ENCODE measurements at regions not wholly inside any gene's neighbourhood (a gene's known extent, or its start where the extent isn't known, plus 50 kb on each side); places are given as distances from the start of the nearest gene placed in this dataset.

DNA sequence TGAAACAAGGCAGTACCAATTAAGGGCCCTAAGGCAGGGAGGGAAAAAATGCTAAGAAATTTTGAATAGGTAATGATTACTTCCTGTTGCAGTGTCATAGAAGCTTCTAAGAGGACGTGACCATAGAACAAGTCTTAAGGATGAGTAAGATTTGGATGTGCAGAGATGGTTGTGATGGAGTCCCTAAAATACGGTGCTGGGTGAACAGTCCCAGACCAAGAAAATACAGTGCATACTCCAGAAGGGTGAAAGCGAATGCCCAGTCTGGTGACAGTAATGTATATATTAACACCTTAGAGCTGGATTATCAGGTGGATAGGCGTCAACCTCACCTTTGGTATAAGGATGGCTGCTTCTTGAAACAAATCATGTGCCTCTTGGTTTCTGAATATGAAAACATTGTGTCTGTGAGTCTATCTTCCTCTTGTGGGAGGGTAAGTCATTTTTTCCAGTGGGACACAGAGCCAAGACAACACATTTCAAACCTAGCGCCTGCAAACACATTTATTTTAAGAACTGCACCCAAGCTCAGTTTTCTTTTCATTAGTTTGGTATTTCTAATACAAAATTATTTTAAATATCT, 101.2 kb upstream of the TP63 start:
- Histone ChIP-seq H3K36me3 (no peaks in the 10 kb centered on the region), H3K27me3 (replicated peaks; ENCODE audit: insufficient read depth) (no peaks in the 10 kb centered on the region), H3K9me3 (no peaks in the 10 kb centered on the region), H3K27ac (no peak overlapping the region), H3K4me1 (replicated peaks) (no peaks in the 10 kb centered on the region), H3K4me3 (no peak overlapping the region)
- intact Hi-C loops (cut with DNase I), result no loop called here
- DNase-seq (ENCODE audit: low spot score), result no peak
- WGBS, result 94% methylated on average over 5 of the region's 5 CpGs
- TF ChIP-seq, protein P1, sequence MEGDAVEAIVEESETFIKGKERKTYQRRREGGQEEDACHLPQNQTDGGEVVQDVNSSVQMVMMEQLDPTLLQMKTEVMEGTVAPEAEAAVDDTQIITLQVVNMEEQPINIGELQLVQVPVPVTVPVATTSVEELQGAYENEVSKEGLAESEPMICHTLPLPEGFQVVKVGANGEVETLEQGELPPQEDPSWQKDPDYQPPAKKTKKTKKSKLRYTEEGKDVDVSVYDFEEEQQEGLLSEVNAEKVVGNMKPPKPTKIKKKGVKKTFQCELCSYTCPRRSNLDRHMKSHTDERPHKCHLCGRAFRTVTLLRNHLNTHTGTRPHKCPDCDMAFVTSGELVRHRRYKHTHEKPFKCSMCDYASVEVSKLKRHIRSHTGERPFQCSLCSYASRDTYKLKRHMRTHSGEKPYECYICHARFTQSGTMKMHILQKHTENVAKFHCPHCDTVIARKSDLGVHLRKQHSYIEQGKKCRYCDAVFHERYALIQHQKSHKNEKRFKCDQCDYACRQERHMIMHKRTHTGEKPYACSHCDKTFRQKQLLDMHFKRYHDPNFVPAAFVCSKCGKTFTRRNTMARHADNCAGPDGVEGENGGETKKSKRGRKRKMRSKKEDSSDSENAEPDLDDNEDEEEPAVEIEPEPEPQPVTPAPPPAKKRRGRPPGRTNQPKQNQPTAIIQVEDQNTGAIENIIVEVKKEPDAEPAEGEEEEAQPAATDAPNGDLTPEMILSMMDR (IDR thresholded peaks at IDR 0.05), result no peak
- no peak for TF ChIP-seq POLR2A (IDR thresholded peaks at IDR 0.05)
- no peak for TF ChIP-seq POLR2AphosphoS5 (IDR thresholded peaks at IDR 0.05)

DNA sequence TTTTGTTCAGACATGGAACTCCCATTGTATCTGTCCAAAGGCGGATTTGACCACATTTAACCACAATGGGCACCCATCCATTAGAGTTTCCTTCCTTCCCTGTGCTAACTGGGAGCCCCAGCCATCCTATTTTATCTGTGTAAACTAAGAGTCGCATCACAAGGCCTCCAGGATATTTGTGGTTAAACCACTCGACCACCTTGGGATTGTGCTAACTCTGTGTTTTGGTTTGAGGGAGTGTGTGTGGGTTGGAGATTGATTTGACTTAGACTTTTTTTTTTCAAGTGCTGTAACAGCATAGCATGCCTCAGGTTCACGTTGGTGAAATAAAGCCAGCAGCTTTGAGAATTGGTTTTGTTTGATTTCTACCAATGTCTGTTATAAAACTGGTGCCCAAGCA, 100.4 kb upstream of the TP63 start:
- intact Hi-C loops (cut with DNase I), result no loop called here
- H3K4me1 ChIP-seq (replicated peaks), result no peaks in the 10 kb centered on the region
- 58% methylated on average over 4 of the region's 4 CpGs for WGBS
- H3K36me3 ChIP-seq, result no peaks in the 10 kb centered on the region
- TF ChIP-seq, protein P1 (IDR thresholded peaks at IDR 0.05), result no peak
- TF ChIP-seq POLR2A (IDR thresholded peaks at IDR 0.05), result no peak
- no peak overlapping the region for H3K27ac ChIP-seq
- H3K27me3 ChIP-seq (replicated peaks; ENCODE audit: insufficient read depth), result no peaks in the 10 kb centered on the region
- H3K4me3 ChIP-seq, result no peak overlapping the region
- DNase-seq (ENCODE audit: low spot score), result no peak
- no peaks in the 10 kb centered on the region for H3K9me3 ChIP-seq

DNA sequence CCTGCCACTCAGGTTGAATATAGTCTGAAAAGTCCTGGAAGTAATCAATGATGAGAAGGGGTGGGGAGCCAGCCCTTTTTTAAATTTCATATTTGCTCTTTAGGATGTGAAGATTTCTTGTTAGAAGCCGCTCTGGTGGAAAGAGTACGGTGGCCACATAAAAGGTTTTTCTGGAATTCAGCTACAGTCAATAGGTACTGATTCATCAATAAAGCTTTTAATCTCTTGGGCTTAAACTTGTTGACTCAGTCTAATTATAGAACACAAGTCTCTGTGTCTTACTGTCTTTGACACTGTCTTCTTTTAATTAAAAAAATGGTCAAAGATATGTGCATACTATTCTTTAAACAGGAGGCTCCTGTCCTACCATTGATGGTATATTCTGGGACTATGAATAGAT, 99.9 kb upstream of the TP63 start:
- H3K4me3 ChIP-seq, result no peak overlapping the region
- 81% methylated on average over 2 of the region's 2 CpGs for WGBS
- DNase-seq (ENCODE audit: low spot score), result no peak
- no peaks in the 10 kb centered on the region for H3K9me3 ChIP-seq
- no peaks in the 10 kb centered on the region for H3K4me1 ChIP-seq (replicated peaks)
- H3K27ac ChIP-seq, result no peak overlapping the region
- H3K36me3 ChIP-seq, result no peaks in the 10 kb centered on the region
- TF ChIP-seq POLR2A (IDR thresholded peaks at IDR 0.05), result no peak
- no peak for TF ChIP-seq POLR2AphosphoS5 (IDR thresholded peaks at IDR 0.05)
- TF ChIP-seq, protein P1 (IDR thresholded peaks at IDR 0.05), result no peak
- H3K27me3 ChIP-seq (replicated peaks; ENCODE audit: insufficient read depth), result no peaks in the 10 kb centered on the region
- intact Hi-C loops (cut with DNase I), result no loop called here

DNA sequence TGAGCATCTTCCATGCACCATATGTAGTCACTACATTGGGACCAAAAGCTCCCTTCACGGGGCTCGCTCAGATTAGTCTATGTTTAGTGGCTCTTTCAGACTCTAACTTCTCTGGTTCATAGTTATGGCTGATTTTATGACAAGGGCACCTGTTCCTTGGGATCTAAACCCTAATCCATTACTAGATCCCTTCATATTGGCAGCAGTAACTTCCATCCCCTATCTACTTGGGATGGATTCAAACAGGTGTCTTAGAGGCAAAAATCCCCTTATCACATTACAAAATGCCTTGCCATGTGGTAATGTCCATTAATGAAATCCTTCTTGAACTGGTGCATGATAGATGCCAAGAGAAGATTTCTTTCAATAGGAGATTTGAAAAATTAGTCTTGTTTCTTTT, 96.7 kb upstream of the TP63 start:
- H3K4me3 ChIP-seq, result no peak overlapping the region
- WGBS, result 98% methylated on average over 2 of the region's 2 CpGs
- DNase-seq (ENCODE audit: low spot score), result no peak
- TF ChIP-seq POLR2A (IDR thresholded peaks at IDR 0.05), result no peak
- no peak for TF ChIP-seq POLR2AphosphoS5 (IDR thresholded peaks at IDR 0.05)
- TF ChIP-seq, protein P1 (IDR thresholded peaks at IDR 0.05), result no peak
- H3K27me3 ChIP-seq (replicated peaks; ENCODE audit: insufficient read depth), result no peaks in the 10 kb centered on the region
- H3K36me3 ChIP-seq, result no peaks in the 10 kb centered on the region
- no peak overlapping the region for H3K27ac ChIP-seq
- intact Hi-C loops (cut with DNase I), result no loop called here
- H3K4me1 ChIP-seq (replicated peaks), result no peaks in the 10 kb centered on the region
- no peaks in the 10 kb centered on the region for H3K9me3 ChIP-seq

DNA sequence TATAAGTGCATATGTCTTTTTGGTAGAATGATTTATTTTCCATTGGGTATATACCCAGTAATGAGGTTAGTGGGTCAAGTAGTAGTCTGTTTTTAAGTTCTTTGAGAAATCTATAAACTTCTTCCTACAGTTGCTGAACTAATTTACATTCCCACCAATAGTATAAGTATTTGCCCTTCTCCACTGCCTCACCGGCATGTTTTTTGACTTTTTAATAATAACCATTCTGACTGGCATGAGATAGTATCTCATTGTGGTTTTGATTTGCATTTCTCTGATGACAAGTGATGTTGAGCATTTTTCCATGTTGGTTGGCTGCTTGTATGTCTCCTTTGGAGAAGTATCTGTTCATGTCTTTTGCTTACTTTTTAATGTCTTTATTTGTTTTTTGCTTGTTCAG, 94.1 kb upstream of the TP63 start:
- H3K9me3 ChIP-seq, result no peaks in the 10 kb centered on the region
- TF ChIP-seq, protein P1 (IDR thresholded peaks at IDR 0.05), result no peak
- no peak for TF ChIP-seq POLR2AphosphoS5 (IDR thresholded peaks at IDR 0.05)
- TF ChIP-seq POLR2A (IDR thresholded peaks at IDR 0.05), result no peak
- no peaks in the 10 kb centered on the region for H3K27me3 ChIP-seq (replicated peaks; ENCODE audit: insufficient read depth)
- no peaks in the 10 kb centered on the region for H3K36me3 ChIP-seq
- H3K4me3 ChIP-seq, result no peak overlapping the region
- intact Hi-C loops (cut with DNase I), result no loop called here
- WGBS, result 77% methylated on average over 1 of the region's 1 CpG
- no peaks in the 10 kb centered on the region for H3K4me1 ChIP-seq (replicated peaks)
- H3K27ac ChIP-seq, result no peak overlapping the region
- no peak for DNase-seq (ENCODE audit: low spot score)

All from prostate gland (tissue), 2 donors.